ENCODE measurements at regions not wholly inside any gene's neighbourhood (a gene's known extent, or its start where the extent isn't known, plus 50 kb on each side); places are given as distances from the start of the nearest gene placed in this dataset.

- H3K27me3 ChIP-seq (ENCODE audit: control insufficient read depth in 4 of 4, insufficient read depth in 4 of 4, low read length in 3 of 4), result no peaks in the 10 kb centered on the region
- H3K9ac ChIP-seq (ENCODE audit: low read depth in 1 of 2, low read length in 2 of 2), result peak overlapping the region in 1 of 2 donors; percentile 73
- TF ChIP-seq TAF1 (conservative IDR thresholded peaks at IDR 0.05) (no peak), HNF4G (IDR thresholded peaks at IDR 0.05) (no peak), ZBTB33 (IDR thresholded peaks at IDR 0.05) (no peak), RXRA (IDR thresholded peaks at IDR 0.05) (no peak), SP1 (IDR thresholded peaks at IDR 0.05) (no peak), RAD21 (IDR thresholded peaks at IDR 0.05) (no peak), EGR1 (IDR thresholded peaks at IDR 0.05; ENCODE audit: low read depth in 2 of 2) (no peak), FOXA2 (IDR thresholded peaks at IDR 0.05) (no peak), CTCF (IDR thresholded peaks at IDR 0.05; ENCODE audit: low read depth, low read length, missing input control) (no peak), YY1 (IDR thresholded peaks at IDR 0.05) (no peak), JUND (IDR thresholded peaks at IDR 0.05) (no peak), MAX (IDR thresholded peaks at IDR 0.05) (no peak), GABPA (IDR thresholded peaks at IDR 0.05 in 1 of 2, conservative IDR thresholded peaks at IDR 0.05 in 1 of 2) (no peak), HNF4A (conservative IDR thresholded peaks at IDR 0.05) (no peak), REST (IDR thresholded peaks at IDR 0.05) (no peak), ATF3 (IDR thresholded peaks at IDR 0.05) (no peak), NR2F2 (IDR thresholded peaks at IDR 0.05) (no peak), FOXA1 (IDR thresholded peaks at IDR 0.05) (no peak)
- H3K4me3 ChIP-seq (ENCODE audit: low read depth in 1 of 3, low read length in 3 of 3), result no peak overlapping the region
- WGBS, result 90% methylated on average over 5 of the region's 5 CpGs
- peak overlapping the region; percentile 86 to 91 for H3K27ac ChIP-seq (ENCODE audit: low read depth in 1 of 2, low read length in 2 of 2)
- H3K36me3 ChIP-seq (ENCODE audit: control insufficient read depth in 4 of 4, insufficient read depth in 3 of 4, low read depth in 1 of 4, low read length in 3 of 4), result no peaks in the 10 kb centered on the region
- no peaks in the 10 kb centered on the region for H3K9me3 ChIP-seq (ENCODE audit: control insufficient read depth in 4 of 4, low read length in 3 of 4)
- DNase-seq (ENCODE audit: low spot score), result no peak
- peaks cover 0 to 22% (median 11%) of the 10 kb centered on the region in 4 donors for H3K4me1 ChIP-seq (ENCODE audit: control insufficient read depth in 4 of 4, insufficient read depth in 4 of 4, low read length in 3 of 4)
These were observed 250.2 kb upstream of the RREB1 start for GRCh38 chr6:6857528-6857927.

All from liver (tissue), 8 donors.